ENCODE measurements at regions not wholly inside any gene's neighbourhood (a gene's known extent, or its start where the extent isn't known, plus 50 kb on each side); places are given as distances from the start of the nearest gene placed in this dataset.

DNA sequence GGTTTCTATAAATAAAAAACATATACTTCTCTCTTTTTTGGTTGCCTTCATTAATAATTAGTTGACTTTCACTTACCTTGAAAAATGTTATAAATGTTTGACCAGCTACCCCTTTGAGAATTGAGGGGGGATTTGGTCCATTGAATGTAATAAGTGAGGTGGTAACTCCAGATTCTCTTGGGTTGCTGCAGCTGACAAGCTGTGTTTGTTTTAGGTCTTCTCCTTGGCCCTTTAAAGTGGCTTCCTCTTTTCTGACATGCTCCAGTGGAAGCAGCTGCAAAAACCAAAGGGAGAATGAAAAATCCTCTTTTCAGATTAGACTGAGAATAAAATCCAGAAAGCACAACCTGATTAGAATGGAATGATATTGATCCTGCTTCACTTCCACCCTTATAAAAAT lies 410.5 kb downstream of the TMEM38B start:
- TF ChIP-seq, protein P1, sequence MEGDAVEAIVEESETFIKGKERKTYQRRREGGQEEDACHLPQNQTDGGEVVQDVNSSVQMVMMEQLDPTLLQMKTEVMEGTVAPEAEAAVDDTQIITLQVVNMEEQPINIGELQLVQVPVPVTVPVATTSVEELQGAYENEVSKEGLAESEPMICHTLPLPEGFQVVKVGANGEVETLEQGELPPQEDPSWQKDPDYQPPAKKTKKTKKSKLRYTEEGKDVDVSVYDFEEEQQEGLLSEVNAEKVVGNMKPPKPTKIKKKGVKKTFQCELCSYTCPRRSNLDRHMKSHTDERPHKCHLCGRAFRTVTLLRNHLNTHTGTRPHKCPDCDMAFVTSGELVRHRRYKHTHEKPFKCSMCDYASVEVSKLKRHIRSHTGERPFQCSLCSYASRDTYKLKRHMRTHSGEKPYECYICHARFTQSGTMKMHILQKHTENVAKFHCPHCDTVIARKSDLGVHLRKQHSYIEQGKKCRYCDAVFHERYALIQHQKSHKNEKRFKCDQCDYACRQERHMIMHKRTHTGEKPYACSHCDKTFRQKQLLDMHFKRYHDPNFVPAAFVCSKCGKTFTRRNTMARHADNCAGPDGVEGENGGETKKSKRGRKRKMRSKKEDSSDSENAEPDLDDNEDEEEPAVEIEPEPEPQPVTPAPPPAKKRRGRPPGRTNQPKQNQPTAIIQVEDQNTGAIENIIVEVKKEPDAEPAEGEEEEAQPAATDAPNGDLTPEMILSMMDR (IDR thresholded peaks at IDR 0.05), result no peak
- no peak for TF ChIP-seq ZFX (IDR thresholded peaks at IDR 0.05; ENCODE audit: borderline replicate concordance)

All from 22Rv1 (cell line).